HG03571 (cell line): ENCODE measurements at regions not wholly inside any gene's neighbourhood (a gene's known extent, or its start where the extent isn't known, plus 50 kb on each side); places are given as distances from the start of the nearest gene placed in this dataset.
A peak's percentile ranks its signal among the peaks of the same experiment; 100 is the strongest.

Source experiments
- ATAC-seq: cut with Tn5 transposase; IDR thresholded peaks from one replicate; pipeline ENCODE4 v1.9.1; 2021; ENCODE audit not compliant: unreplicated experiment

DNA sequence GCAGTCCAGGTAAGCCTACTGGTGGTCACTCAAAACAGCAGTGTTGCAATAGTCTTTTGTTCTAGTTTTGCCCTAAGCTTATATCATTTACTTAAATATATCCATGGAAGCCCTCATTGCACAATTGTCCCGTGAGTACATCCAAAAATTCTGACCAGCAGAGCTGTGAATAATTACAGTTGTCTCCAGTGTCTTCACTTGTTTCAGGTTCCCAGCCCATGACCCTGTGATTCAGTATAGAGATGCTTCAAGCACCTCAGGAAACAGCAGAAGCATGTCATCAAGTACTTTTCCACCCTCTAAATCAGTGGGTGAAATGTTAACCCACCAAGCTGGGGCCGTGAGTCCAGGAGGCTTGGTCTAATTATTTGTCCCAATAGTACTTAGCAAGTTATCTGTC lies 214.9 kb upstream of the RPS6KA3 start:
- ATAC-seq: no peak

DNA sequence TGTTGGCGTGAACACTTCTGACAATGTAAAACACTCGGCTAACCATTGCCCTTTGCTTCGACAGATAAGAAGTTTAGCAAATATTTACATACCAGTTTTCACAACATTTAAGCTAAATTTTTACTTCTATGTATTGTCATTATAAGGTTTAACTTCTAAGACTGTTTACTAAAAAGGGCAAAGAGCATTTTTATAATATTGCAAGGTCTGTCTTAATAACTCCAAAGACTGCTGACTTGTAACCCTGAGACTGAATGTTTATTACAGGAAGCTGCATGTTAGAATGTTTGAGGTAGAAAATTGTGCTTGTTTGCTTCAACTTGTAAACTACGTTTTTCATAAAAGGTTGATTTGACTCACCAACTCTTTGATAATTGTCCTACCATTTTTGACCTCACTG lies 213.2 kb upstream of the RPS6KA3 start:
- ATAC-seq: no peak

DNA sequence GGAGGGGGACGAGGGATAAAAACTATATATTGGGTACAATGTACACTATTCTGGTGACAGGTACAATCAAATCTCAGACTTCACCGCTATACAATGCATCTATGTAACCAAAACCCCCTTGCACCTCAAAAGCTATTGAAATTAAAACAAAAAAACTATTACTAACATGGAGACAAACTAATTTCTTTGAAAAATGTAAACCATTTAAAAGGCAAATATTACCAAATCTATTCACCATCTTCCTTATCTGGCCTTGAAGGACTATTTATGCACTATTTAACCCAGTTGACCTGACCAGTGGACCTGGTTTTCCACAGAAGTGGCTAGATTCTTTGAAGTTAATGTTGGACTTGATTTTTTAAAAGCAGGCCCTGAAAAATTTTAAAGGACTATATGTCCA lies 212.3 kb upstream of the RPS6KA3 start:
- ATAC-seq: no peak

DNA sequence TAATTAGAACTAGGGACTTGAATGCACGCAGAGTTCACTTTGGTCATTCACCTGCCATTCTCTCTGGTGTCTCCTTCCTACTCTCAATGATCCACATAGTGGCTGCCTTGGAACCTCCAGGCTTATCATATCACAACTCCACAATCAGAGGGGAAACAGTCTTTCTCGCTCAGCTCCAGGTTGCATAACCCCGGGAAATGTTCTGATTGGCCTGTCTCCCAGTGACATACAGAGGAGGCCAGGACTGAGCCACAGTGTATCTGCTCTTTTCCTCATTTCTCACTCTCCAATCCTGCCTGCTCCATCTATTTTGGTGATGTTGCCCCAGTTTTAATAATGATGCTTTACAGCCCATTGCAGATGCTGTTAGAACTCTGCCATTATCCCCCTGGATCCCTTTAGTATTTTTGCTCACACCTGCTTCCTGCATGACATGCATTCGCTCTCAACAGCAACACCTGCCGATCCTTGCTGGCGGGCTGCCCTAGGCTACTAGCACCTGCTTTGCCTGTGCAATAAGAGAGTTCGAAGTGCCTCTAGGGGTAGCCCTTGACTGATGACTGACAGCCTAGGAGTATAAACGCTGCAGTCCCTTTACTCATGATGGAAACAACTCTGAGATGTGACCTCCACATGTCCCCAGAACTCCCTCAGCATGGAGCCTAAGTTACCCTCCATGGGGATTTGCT lies 211.3 kb upstream of the RPS6KA3 start:
- no peak for ATAC-seq

DNA sequence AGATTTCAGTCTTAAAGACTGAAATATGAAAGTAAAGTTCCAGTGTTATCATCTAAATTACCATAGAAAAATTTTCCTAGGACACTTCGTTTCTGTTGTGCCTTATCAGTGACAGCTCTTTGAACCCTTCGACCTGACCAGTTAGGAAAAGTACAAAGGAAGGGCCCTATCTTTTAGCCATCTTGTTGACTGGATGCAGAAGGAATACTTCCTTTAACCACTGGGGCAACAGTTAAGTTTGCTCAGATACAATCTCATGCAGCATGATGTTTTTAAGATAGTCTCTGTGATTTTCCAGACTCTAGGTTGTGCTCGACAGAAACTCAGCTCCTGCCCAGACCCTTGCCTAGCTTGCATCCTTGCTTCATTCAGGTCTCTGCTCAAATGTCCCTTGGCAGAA lies 210.5 kb upstream of the RPS6KA3 start:
- ATAC-seq: no peak

DNA sequence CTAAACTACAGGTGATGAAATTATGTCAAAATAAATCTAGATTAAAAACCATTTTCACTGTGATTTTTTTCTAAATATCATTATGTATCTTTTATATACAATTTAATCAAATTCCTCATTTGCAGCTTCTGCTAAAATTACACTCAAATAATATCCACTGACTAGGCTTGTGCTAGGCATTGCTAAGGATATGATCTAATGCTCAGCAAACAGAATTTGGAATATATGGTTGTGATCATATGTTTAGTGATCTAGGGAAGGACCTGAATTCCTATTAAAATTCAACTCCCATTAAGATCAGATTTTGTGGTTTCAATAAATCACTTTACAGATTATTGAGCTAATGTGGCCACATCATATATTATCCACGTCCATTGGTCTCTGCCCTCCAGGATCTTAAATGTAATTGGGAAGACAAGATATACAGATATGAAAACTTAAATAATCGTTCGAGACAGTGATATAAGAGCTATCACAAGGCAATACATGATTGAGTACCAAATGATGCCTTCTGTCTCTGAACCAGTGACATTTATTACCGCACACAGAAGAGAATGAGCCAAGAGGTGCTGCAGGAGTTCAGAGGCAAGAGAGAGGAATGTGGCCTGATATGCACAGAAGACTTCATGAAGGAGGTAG lies 206.0 kb upstream of the RPS6KA3 start:
- ATAC-seq: no peak

DNA sequence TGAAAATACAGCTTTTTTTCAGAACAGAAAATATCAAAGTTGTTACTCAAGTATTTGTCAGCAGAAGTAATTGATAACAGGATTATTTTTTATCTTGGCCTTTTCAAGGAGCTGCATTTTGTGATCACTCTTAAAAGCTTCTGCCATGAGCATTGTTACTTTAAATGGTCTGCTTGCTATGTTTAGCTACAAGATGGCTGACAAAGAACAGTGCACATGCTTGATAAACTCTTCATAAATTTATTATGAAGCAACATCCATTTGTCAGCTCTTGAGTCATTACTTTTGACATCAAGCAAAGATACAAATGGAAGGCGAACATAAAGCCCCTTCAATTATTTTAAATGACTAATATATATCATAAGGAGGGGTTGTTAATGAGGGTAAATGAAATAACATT lies 205.4 kb upstream of the RPS6KA3 start:
- no peak for ATAC-seq

DNA sequence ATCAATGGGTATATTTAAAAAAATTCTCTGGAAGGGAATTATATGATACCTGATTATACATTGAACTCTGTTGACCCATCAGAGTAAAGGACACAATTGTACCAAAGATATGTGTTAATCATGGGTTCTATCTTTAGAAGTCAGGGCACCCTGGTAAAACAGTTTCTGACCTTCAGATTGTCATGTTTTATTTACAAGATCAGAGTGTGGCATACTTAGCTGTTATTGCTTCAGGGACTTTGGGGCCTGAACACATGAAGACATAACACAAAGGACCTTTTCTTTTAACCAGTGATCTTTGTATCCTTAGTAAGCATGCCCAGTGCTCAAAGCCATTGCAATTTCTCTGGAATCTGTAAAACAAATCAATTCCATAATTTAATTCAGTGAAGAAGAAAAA lies 204.8 kb upstream of the RPS6KA3 start:
- ATAC-seq: no peak

DNA sequence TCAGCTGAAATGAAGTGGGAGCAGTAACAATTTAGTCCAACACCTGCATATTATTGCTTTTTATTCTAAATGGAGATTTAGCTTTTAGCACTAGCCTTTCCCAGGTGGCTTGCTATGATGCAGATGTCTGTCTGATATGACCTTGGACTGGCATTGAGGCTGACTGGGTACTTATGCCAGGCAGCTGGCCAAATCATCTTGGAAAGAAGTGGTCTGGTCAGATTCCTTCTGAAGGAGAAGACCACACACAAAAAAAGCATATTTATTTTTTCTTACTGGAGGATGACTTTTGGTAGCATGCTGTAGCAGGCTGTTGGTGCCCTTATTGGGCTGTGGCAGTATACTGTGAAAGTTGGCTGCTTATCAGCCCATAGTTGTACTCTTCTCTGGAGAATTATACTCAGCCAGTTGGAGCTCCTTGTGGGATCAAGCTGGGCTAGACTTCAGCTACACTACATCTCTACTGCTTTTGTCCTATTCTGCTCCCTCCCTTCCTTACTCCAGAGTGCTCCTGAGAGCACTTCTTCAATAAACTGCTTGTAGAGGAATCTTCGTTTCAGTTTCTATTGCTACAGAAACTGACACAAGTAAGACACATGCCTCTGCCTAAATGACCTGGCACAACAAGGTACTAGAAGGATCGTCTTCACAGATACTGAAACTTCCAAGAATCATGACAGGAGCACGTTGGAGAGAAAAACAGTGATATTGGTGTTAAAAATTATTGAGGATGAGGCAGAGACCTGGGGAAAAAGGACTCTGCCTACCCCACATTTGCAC lies 196.8 kb upstream of the RPS6KA3 start:
- no peak for ATAC-seq

DNA sequence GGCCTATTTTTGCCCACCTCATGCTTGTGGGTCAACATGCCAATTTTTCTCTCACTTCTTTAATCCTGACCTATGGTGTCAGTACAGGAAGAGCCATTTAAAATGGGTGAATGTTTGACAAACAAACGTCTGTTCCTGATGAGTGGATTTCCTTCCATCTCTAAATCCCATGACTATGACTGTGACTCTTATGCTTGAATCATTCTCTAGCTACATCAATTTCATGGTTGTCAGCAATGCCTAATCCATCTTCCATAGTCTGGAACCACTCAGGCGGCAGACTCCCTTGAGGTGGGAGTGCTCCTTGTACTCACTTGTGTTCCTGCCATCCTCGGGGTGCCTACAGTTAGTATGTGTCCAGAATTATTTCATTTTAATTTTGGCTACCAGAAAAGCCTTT lies 194.9 kb upstream of the RPS6KA3 start:
- no peak for ATAC-seq

DNA sequence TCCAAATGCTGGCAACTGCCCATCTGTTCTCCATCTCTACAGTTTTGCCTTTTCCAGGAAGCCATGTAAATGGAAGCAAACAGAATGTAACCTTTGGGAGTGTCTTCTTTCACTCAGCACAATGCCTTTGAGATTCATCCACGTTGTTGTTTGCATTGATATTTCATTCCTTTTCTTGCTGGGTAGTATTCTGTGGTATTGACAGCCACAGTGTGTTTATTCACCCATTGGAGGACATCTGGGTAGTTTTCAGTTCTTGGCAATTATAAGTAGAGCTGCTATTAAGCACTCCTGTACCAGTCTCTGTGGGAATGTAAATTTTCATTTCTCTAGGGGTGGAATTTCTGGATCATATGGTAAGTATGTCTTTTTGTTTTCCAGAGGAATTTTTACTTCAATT lies 194.3 kb upstream of the RPS6KA3 start:
- ATAC-seq: no peak

DNA sequence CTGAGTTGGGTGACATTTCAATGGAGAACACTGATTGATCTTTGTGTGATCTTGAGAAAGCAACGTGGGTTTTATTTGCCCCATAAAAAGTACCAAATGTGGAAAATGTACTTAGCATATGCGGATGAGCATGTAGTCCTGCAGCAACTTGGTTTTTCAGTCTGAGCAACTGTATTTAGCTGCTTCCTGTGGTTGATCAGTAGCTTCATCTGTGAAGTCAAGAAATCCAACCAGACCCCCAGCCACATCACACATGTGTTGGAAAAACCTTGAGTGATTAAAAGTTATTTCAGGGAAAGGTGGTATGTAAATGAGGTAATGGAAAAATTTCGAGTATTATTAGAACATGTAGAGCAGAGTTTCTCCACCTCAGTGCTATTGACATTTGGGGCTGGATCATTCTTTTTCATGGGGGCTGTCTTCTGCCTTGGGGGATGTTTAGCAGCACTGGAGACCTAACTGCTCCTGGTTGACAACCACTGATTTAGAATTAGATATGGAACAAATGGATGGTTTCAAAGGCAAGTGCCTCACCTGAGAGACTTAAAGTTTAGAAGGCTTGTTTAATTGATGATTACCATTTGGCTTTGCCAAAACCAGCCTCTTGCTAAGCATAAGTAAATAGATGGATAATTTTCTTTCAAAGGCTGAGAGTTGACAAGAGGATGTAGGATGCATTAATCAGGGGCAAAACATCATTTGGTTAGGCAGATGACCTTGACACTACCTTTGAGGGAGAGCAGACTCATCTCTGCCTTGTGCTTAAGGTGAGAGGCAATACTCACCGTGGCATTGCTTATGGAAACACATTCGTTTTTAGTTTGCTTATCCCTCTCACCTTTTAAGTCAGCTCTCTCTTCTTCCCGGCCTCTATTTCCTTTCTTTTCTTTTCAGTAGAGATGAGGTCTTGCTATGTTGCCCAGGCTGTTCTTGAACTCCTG lies 193.0 kb upstream of the RPS6KA3 start:
- no peak for ATAC-seq

DNA sequence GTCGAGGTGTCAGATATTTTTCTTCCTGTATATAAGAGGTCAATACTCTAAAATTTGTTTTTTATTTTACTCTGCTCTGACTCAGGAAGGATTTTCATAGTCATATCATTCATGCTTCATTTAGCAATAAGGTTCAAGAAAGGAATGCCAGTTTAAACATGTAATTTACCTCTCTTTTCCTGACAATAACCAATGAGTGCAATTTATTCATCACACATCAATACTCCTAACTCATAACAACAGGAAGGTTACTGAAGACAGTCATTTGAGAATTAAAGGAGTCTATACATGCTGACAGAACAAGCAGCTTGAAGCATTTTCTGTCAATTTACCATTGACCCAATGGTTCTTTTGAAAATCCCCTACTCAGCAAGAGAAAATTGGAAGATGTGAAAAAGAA lies 190.3 kb upstream of the RPS6KA3 start:
- no peak for ATAC-seq

DNA sequence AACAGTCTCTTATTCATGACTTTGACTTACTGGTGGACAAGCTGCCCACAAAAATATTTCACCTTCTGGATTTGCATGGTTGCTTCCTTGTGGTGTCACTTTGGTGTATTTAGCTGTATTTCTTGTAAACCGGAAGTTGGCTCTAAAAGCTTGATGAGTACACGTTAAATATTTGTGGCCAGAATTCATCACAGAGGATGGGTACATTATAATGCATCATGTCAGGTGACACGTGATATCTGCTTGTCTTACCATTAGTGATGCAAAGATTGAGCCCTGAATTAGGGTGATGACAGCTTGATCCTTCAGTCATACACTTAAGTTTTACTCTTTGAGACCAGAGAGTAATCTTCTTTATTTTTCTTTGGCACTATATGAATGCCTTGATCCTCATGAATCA lies 188.3 kb upstream of the RPS6KA3 start:
- ATAC-seq: peak; percentile 73

DNA sequence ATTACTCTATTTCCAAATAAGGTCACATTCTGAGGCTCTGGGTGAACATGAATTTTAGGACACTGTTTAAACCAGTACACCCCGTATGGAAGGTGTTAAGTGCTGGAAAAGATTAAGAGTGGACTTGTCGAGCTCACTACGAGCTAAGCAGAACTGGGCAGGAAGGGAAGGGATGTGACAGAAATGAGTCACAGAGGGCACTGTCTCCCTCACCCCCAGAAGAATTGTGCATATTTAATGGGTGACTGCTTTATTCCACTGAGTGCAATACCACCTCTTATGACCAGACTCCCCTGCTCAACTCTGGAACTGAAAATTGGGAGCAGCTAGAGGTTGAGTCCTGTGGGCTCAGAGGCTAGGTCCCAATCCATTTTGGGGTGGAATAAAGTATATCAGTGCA lies 187.4 kb upstream of the RPS6KA3 start:
- ATAC-seq: no peak

DNA sequence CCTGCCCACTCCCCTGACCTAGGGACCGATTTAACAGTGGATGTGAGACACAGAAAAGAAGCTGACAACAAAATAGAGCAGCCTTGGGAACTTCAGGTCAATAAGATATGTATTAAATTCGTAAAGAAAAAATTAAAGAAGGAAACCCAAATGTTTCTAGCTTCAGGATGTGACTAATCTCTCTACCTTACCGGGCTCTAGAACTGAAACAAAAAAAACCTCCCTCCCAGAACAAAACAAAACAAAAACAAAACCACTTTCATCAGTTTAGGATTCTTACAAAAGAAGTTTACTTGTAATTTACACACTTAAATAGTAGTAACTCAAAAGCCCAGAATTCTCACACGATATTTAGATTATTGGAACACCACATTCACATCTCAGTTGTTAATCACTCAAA lies 185.8 kb upstream of the RPS6KA3 start:
- peak; percentile 72 for ATAC-seq

DNA sequence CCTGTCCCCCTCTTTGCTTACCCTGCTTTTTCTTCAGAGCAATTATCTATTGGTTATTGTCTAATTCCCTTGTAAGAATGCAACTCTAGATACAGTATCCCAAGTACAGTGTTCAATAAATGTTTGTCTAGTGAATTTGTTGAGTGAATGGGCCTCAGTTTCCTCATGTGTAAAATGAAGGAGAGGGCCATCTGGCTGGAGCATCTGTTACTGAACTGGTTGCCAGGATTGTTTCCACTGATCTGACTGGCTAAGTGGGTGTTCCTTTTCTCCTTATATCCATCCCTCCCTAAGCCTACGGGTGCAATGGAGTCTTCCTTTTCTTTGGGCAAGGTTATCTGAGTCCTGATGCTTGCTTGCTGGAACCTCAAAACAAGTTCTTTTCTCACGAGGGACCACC lies 185.2 kb upstream of the RPS6KA3 start:
- no peak for ATAC-seq

DNA sequence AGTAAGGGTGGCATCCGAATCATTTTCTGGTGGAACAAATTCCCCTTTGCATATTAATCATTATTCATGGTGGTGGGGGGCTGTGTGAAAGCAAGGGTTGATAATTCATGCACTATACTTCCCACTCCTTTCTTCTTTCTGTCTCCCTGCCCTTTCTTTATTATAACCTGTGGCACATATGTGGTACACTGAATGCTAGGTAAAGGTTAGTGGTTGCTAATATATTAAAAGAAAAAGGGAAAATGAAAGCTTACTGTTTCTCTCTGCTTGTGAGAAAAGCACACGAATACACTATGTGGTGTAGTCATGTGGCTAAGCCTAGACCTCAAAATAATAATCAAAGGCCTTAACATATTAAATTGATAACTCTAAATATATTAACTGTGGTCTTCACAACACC lies 178.4 kb upstream of the RPS6KA3 start:
- ATAC-seq: no peak

DNA sequence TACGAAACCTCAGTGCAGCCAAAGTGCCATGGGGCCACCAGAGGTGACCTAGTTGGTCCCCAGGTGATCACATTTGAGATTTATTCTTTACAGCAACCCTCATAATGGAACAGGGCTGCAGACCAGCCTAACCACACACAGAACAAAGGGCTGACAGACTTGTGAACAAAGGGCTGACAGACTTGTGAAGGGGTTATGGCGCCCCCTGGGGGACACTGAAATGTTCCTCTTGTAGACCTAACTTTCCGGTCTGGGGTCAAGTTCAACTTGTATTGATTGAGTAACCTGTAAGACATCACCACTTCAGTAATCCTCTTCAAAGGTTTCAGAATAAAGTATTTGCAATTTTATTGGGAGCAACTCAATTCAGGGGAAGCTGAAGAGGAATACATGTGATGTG lies 175.9 kb upstream of the RPS6KA3 start:
- no peak for ATAC-seq

DNA sequence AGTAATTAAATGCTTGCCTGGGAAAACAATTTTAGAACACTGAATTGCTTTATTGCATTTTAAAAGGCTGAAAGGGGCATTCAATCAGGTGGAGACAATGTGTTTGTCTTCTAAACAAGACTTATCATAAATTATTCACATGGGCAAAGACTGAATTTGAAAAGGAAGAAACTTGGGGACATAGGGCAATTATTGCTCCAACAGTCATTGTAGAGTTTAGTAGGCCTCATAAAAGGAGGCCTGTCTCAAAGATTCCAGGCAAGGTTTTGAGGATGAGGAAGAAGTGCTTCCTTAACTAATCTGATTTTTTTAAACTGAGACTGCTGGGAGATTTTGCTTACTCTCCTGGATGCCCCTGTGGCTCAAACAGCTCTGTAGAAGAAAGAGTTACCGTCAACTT lies 174.4 kb upstream of the RPS6KA3 start:
- ATAC-seq: no peak

DNA sequence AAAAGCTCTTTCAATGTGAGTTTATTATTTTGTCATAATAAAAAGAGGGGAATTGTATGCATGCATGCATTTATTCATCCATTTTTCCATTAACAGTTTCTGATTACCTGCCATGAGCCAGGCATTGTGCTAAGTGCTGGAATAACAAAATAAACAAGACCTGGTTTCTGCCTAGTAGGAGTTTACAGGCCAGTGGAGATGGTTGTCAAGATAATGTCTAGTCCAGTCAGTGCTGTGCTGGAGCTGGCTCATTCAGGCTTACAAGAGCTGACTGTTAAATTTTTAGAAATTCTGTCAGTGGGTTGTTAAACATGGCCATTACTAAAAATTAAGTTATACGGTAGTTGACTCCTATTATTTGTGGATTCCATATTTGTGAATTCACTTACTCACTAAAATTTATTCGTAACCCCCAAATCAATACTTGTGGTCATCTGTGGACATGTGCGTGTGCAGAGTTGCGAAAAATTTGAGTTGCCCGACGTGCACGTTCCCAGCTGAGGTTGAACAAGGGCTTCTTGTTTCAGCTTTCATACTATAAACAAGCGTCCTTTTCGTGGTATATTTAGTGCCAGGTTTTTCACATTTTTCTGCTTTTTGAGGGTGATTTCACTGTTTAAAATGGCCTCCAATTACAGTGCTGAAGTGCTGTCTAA lies 172.3 kb upstream of the RPS6KA3 start:
- no peak for ATAC-seq
